ENCODE measurements at regions not wholly inside any gene's neighbourhood (a gene's known extent, or its start where the extent isn't known, plus 50 kb on each side); places are given as distances from the start of the nearest gene placed in this dataset.

DNA sequence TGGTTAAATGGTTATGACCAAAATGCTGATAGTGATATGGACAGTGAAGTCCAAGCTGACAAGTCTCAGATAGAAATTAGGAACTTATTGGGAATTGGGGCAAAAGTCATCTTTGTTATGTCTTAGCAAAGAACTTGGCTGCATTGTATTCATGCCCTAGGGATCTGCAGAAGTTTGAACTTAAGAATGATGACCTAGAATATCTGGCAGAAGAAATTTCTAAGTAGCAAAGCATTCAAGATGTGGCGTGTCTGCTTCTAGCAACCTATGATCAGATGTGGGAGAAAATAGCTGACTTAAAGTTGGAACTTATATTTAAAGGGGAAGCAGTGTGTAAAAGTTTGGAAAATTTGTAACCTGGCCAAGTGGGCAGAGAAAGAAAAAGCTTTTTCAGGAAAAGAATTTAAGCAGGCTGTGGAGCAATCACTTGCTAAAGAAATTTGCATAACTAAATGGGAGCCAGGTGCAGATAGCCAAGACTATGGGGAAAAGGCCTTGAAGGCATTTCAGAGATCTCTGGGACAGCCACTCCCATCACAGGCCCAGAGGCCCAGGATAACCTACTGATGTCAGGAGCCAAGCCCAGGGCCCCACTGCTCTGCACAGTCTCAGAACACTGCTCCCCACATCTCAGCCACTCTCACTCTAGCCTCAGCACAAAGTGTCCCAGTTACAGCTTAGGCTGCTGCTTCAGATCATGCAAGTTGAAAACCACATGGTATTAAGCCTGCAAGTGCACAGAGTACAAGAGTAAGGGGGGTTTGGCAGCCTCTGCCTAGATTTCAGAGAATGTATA is 147.8 kb upstream of the TGFBR2 start:
- TF ChIP-seq, protein P1, sequence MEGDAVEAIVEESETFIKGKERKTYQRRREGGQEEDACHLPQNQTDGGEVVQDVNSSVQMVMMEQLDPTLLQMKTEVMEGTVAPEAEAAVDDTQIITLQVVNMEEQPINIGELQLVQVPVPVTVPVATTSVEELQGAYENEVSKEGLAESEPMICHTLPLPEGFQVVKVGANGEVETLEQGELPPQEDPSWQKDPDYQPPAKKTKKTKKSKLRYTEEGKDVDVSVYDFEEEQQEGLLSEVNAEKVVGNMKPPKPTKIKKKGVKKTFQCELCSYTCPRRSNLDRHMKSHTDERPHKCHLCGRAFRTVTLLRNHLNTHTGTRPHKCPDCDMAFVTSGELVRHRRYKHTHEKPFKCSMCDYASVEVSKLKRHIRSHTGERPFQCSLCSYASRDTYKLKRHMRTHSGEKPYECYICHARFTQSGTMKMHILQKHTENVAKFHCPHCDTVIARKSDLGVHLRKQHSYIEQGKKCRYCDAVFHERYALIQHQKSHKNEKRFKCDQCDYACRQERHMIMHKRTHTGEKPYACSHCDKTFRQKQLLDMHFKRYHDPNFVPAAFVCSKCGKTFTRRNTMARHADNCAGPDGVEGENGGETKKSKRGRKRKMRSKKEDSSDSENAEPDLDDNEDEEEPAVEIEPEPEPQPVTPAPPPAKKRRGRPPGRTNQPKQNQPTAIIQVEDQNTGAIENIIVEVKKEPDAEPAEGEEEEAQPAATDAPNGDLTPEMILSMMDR (IDR thresholded peaks at IDR 0.05) = no peak
- no peak for TF ChIP-seq POLR2A (IDR thresholded peaks at IDR 0.05)

Measured in Peyer's patch (tissue), 4 donors.